Mammary epithelial cell (primary cell): ENCODE measurements at regions not wholly inside any gene's neighbourhood (a gene's known extent, or its start where the extent isn't known, plus 50 kb on each side); places are given as distances from the start of the nearest gene placed in this dataset.

ENCODE experiments used
- EZH2 ChIP-seq: IDR thresholded peaks from 2 replicates; pipeline ENCODE4 v1.6.1; 2012; ENCODE audit warnings: low read length, inconsistent platforms, borderline replicate concordance
- TF ChIP-seq, protein P1 (sequence below), 2 donors: IDR thresholded peaks in 1 of 2; conservative IDR thresholded peaks in 1 of 2; 2 replicates each; pipeline ENCODE4 v1.5.1; 2011 to 2012; ENCODE audit warnings: inconsistent platforms in 2 of 2, low read length in 2 of 2, mild to moderate bottlenecking in 2 of 2, control low read depth in 1 of 2, low read depth in 1 of 2; ENCODE audit not compliant: insufficient read depth in 1 of 2; ENCODE audit errors: extremely low read depth in 1 of 2

DNA sequence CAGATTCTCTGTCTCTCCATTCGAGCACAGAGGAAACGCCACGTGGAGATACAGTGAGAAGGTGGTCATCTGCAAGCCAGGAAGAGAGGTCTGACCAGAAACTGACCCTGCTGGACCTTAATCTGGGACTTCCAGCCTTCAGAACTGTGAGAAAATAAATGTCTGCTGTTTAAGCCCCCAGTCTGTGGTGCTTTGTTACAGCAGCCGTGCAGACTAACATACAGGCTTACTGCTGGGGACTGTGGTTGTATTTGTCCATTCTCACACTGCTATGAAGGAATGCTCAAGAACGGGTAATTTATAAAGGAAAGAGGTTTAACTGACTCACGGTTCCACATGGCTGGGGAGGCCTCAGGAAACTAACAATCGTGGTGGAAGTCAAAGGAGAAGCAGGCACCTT lies 432.7 kb downstream of the IRS1 start:
- TF ChIP-seq, protein P1, sequence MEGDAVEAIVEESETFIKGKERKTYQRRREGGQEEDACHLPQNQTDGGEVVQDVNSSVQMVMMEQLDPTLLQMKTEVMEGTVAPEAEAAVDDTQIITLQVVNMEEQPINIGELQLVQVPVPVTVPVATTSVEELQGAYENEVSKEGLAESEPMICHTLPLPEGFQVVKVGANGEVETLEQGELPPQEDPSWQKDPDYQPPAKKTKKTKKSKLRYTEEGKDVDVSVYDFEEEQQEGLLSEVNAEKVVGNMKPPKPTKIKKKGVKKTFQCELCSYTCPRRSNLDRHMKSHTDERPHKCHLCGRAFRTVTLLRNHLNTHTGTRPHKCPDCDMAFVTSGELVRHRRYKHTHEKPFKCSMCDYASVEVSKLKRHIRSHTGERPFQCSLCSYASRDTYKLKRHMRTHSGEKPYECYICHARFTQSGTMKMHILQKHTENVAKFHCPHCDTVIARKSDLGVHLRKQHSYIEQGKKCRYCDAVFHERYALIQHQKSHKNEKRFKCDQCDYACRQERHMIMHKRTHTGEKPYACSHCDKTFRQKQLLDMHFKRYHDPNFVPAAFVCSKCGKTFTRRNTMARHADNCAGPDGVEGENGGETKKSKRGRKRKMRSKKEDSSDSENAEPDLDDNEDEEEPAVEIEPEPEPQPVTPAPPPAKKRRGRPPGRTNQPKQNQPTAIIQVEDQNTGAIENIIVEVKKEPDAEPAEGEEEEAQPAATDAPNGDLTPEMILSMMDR (conservative IDR thresholded peaks at IDR 0.05 in 1 of 2, IDR thresholded peaks at IDR 0.05 in 1 of 2; ENCODE audit: extremely low read depth in 1 of 2, insufficient read depth in 1 of 2, low read depth in 1 of 2, low read length in 2 of 2): no peak
- TF ChIP-seq EZH2: no peak
